ENCODE measurements at regions not wholly inside any gene's neighbourhood (a gene's known extent, or its start where the extent isn't known, plus 50 kb on each side); places are given as distances from the start of the nearest gene placed in this dataset.

DNA sequence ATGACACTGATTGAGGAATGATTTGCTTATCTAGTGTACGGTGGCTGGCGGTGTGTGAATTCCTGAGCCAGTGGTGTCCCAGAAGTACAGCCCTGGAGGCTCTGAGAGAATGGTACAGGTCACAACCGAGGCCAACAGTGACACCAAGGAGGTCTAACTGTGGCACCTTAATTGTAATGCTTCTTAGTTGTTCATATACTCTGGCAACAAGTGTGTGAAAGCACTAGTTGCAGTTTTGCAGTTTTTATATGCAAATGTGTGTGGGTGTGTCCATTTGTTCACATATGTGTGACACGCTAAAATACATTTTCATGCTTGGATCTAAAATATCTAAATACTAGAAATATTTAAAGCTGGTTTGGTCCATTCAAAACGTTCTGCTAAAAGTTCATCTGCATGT is 185.3 kb upstream of the FMN2 start:
- TF ChIP-seq, protein P1, sequence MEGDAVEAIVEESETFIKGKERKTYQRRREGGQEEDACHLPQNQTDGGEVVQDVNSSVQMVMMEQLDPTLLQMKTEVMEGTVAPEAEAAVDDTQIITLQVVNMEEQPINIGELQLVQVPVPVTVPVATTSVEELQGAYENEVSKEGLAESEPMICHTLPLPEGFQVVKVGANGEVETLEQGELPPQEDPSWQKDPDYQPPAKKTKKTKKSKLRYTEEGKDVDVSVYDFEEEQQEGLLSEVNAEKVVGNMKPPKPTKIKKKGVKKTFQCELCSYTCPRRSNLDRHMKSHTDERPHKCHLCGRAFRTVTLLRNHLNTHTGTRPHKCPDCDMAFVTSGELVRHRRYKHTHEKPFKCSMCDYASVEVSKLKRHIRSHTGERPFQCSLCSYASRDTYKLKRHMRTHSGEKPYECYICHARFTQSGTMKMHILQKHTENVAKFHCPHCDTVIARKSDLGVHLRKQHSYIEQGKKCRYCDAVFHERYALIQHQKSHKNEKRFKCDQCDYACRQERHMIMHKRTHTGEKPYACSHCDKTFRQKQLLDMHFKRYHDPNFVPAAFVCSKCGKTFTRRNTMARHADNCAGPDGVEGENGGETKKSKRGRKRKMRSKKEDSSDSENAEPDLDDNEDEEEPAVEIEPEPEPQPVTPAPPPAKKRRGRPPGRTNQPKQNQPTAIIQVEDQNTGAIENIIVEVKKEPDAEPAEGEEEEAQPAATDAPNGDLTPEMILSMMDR (IDR thresholded peaks at IDR 0.05; ENCODE audit: low read depth, low read length, missing control alignments), result no peak
- H3K4me3 ChIP-seq (replicated peaks; ENCODE audit: low read depth, low read length), result no peak overlapping the region
- DNase-seq (ENCODE audit: extremely low read depth, low read depth), result no peak

DNA sequence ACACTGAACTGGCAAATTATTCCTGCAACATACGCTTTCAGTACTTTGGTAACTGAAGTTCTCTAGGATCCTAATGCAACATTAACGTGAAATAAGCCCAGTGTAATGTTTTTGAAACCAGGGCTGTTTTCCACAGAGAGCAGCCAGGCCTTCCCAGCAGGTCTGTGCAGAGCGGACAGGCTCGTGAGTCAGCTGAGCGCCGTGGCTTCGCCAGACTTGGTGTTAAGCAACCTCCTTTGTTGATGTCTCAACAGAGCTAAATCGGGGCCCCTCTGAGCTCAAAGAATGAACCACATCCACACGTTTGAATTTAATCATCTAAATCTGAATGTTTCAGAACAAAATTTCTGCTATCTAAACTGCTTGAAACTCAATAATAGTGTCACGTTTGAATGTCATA is 181.8 kb upstream of the FMN2 start:
- TF ChIP-seq, protein P1 (IDR thresholded peaks at IDR 0.05; ENCODE audit: low read depth, low read length, missing control alignments), result no peak
- no peak for DNase-seq (ENCODE audit: extremely low read depth, low read depth)
- H3K4me3 ChIP-seq (replicated peaks; ENCODE audit: low read depth, low read length), result no peak overlapping the region

DNA sequence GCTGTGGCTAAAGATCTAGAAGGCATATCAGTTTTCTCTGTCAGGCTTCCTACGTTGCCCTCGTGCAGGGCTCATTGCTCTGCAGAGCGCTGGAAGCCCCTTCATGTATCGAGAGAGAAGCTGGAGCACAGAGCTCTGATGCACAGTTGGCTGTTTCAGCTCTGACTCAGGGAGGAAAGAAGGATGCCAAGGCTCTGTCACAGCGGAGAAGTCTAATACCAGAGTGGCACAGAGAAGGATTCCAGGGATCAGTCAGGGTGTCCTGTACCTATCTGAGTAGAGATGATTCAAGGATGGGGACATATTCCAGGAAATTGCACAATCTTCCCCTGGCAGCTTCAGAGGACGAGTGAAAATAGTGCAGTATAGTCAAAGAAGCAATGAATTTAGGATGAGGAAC is 179.2 kb upstream of the FMN2 start:
- TF ChIP-seq, protein P1 (IDR thresholded peaks at IDR 0.05; ENCODE audit: low read depth, low read length, missing control alignments), result no peak
- no peak overlapping the region for H3K4me3 ChIP-seq (replicated peaks; ENCODE audit: low read depth, low read length)
- DNase-seq (ENCODE audit: extremely low read depth, low read depth), result no peak

DNA sequence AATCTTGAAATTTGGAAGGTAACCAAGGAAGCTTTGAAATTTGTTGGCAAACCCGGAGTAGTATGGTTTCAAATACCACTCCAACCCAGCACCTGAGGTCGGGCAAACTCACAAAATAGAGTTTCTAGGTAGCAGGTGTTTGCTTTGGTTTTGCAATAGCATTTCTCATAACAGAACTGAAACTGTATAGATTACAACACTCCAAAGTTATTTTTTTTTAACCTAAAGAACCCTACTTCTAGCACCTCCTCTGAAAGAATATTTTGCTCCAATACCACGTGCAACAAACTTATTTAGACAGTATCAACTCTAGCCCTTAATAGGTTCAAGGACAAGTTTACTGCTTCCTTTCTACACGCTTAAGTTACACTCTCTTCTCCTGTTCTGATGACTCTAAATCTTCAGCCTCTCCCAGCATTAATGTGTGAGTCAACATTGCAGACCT is 178.5 kb upstream of the FMN2 start:
- TF ChIP-seq, protein P1 (IDR thresholded peaks at IDR 0.05; ENCODE audit: low read depth, low read length, missing control alignments), result no peak
- H3K4me3 ChIP-seq (replicated peaks; ENCODE audit: low read depth, low read length), result no peak overlapping the region
- DNase-seq (ENCODE audit: extremely low read depth, low read depth), result no peak

DNA sequence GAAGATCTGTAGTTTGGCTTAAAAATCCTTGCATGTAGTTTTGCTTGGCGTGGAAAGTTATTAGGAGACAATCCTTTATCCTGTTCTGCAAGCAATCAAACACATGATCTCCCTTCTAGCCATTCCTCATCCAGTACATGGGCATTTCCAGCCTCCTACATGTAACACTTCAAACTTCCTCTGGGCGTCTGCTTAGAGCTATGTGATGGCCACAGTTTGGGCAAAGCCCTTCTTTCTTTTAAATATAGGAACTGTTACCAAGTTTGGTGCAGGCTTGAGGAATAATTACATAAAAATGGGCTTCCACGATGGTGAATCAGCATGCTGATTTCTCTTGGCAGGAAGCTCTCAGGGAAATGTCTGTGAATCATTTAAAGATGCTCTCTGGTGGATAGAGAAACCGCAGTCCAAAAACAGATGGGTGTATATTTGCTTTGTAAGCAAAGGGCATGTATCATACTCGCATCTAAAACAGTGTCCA is 176.9 kb upstream of the FMN2 start:
- peak; percentile 62 for DNase-seq (ENCODE audit: extremely low read depth, low read depth)
- no peak overlapping the region for H3K4me3 ChIP-seq (replicated peaks; ENCODE audit: low read depth, low read length)
- TF ChIP-seq, protein P1 (IDR thresholded peaks at IDR 0.05; ENCODE audit: low read depth, low read length, missing control alignments), result no peak

DNA sequence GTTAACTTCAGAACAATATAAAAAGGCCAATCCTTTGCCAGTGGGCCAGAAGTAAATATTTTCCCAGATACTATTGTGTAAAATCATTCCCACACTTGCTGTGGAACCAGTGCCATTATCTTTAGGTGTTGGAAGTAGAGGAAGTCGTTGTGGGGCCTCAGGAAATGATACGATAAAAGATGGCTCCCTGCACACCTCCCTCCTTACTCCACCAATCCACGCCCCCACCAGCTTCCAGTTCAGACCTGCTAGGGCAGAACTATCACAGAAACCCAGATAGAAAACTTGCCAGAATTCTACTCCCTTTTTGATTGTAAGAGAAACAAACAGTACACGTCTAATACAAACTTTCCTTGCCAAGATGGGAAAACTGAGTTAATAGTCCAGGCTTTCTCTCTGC is 173.0 kb upstream of the FMN2 start:
- no peak overlapping the region for H3K4me3 ChIP-seq (replicated peaks; ENCODE audit: low read depth, low read length)
- no peak for DNase-seq (ENCODE audit: extremely low read depth, low read depth)
- TF ChIP-seq, protein P1 (IDR thresholded peaks at IDR 0.05; ENCODE audit: low read depth, low read length, missing control alignments), result no peak

DNA sequence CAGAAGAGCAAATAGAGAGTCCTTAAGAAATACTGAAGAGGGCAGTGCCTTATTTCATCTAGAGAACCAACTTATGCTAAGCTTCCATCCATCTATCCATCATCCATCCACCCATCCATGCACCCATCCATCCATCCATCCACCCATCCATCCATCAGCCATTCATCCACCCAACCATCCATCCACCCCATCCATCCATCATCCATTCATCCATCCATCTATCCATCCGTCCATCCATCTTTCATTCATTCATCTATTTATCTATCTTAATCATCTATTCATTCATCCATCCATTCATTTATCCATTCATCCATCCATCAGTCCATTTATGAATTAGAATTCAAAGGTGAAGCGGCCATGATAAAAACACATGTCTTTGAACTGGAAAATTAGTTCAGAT is 171.5 kb upstream of the FMN2 start:
- TF ChIP-seq, protein P1 (IDR thresholded peaks at IDR 0.05; ENCODE audit: low read depth, low read length, missing control alignments), result no peak
- H3K4me3 ChIP-seq (replicated peaks; ENCODE audit: low read depth, low read length), result no peak overlapping the region

More for the DNA sequence above, 171.5 kb upstream of the FMN2 start:
- no peak for DNase-seq (ENCODE audit: extremely low read depth, low read depth)

All from HFF-Myc (cell line).